Stomach smooth muscle (tissue), 2 donors: ENCODE measurements at regions not wholly inside any gene's neighbourhood (a gene's known extent, or its start where the extent isn't known, plus 50 kb on each side); places are given as distances from the start of the nearest gene placed in this dataset.
"Not testable (repeated sequence)": the region's sequence is repeated elsewhere in the genome, so short reads cannot be mapped to it uniquely, and the experiment has no call there.

Experiments used
- H3K27ac ChIP-seq: one replicate; pipeline ENCODE4 v1.7.0; 2013; ENCODE audit warnings: mild to moderate bottlenecking, low read length, inconsistent platforms
- H3K27me3 ChIP-seq, 2 donors: one replicate each; pipeline ENCODE4 v1.7.0; 2013; ENCODE audit warnings: low read length in 2 of 2; ENCODE audit not compliant: insufficient read depth in 2 of 2, control insufficient read depth in 1 of 2
- H3K36me3 ChIP-seq, 2 donors: one replicate each; pipeline ENCODE4 v1.7.0; 2013; ENCODE audit warnings: low read length in 2 of 2; ENCODE audit not compliant: control insufficient read depth in 2 of 2, insufficient read depth in 2 of 2
- H3K4me1 ChIP-seq: one replicate; pipeline ENCODE4 v1.7.0; 2013; ENCODE audit warnings: low read length; ENCODE audit not compliant: control insufficient read depth, insufficient read depth
- H3K4me3 ChIP-seq, 2 donors: one replicate each; pipeline ENCODE4 v1.7.0; 2013; ENCODE audit warnings: low read length in 2 of 2
- H3K9ac ChIP-seq, 2 donors: one replicate each; pipeline ENCODE4 v1.7.0; 2013; ENCODE audit warnings: low read length in 2 of 2, mild to moderate bottlenecking in 1 of 2
- H3K9me3 ChIP-seq, 2 donors: one replicate each; pipeline ENCODE4 v1.7.0; 2013; ENCODE audit warnings: low read length in 2 of 2; ENCODE audit not compliant: control insufficient read depth in 2 of 2
- donor health status: healthy.
- donor health status: Pancreatic carcinoma.

GRCh38 chr10:84743483-84743882, 415.1 kb downstream of the CCSER2 start:
- Histone ChIP-seq H3K4me3 (no peak overlapping the region), H3K27me3 (no peaks in the 10 kb centered on the region), H3K9me3 (no peaks in the 10 kb centered on the region), H3K9ac (no peak overlapping the region), H3K4me1 (no peaks in the 10 kb centered on the region), H3K27ac (no peak overlapping the region), H3K36me3 (no peaks in the 10 kb centered on the region)

DNA sequence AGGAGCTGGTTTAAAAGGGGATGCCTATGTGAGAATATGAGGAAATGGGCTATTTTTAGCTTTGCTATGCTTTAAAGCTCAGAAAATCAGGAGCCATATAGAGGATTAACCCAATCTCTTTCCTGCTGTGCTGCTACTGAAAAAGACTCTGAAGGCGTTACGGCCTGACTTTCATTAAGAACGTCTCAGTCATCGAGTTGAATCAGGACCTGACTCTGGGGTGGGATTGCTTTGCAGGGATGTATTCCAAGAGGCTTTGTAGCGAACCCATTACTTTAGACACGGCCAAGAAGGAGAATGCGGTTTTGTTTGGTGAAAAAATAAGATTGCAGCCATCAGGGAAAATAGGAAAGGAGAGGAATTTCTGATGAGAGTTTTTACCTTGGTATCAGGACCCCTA, 426.9 kb downstream of the CCSER2 start:
- Histone ChIP-seq H3K9ac (no peak overlapping the region), H3K9me3 (no peaks in the 10 kb centered on the region), H3K4me1 (no peaks in the 10 kb centered on the region), H3K27ac (no peak overlapping the region), H3K36me3 (no peaks in the 10 kb centered on the region), H3K27me3 (no peaks in the 10 kb centered on the region), H3K4me3 (no peak overlapping the region)

GRCh38 chr10:84756653-84757052, 428.3 kb downstream of the CCSER2 start:
- not testable (repeated sequence) for H3K9ac ChIP-seq, H3K4me1 ChIP-seq, H3K27me3 ChIP-seq, H3K4me3 ChIP-seq, H3K36me3 ChIP-seq, H3K27ac ChIP-seq, H3K9me3 ChIP-seq

DNA sequence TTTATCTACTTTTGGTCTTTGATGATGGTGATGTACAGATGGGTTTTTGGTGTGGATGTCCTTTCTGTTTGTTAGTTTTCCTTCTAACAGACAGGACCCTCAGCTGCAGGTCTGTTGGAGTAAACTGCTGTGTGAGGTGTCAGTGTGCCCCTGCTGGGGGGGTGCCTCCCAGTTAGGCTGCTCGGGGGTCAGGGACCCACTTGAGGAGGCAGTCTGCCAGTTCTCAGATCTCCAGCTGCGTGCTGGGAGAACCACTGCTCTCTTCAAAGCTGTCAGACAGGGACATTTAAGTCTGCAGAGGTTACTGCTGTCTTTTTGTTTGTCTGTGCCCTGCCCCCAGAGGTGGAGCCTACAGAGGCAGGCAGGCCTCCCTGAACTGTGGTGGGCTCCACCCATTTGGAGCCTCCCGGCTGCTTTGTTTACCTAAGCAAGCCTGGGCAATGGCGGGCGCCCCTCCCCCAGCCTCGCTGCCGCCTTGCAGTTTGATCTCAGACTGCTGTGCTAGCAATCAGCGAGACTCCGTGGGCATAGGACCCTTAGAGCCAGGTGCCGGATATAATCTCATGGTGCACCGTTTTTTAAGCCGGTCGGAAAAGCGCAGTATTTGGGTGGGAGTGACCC, 433.7 kb downstream of the CCSER2 start:
- H3K4me3 ChIP-seq, H3K9ac ChIP-seq, H3K27ac ChIP-seq, H3K4me1 ChIP-seq, H3K9me3 ChIP-seq, H3K27me3 ChIP-seq, H3K36me3 ChIP-seq: not testable (repeated sequence)

- Histone ChIP-seq H3K27me3 (peaks cover 0 to 2% of the 10 kb centered on the region in 2 donors), H3K4me1 (no peaks in the 10 kb centered on the region), H3K27ac (no peak overlapping the region), H3K9ac (no peak overlapping the region), H3K36me3 (no peaks in the 10 kb centered on the region), H3K4me3 (no peak overlapping the region), H3K9me3 (peaks cover 0 to 2% of the 10 kb centered on the region in 2 donors)
Observed at GRCh38 chr10:84762754-84763394, 434.5 kb downstream of the CCSER2 start.

DNA sequence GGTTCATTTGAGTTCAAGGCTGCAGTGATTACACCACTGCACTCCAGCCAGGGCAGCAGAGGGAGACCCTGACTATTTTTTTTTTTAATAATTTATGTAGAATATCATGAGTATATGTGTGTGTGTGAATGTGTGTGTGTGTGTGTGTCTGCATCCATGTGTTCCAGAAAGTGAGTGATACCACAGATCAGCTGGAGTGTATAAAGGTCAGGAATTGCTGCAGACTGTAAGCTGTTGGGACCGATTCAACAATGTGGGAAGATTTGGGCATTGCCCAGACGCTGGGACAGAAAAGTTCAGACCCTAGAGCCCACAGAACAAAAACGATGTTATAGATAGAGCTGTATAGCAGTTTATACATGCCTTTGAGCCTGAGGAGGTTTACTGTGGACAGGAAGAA, 435.6 kb downstream of the CCSER2 start:
- Histone ChIP-seq H3K36me3 (no peaks in the 10 kb centered on the region), H3K4me3 (no peak overlapping the region), H3K9me3 (peaks cover 0 to 2% of the 10 kb centered on the region in 2 donors), H3K27me3 (peaks cover 0 to 2% of the 10 kb centered on the region in 2 donors), H3K9ac (no peak overlapping the region), H3K4me1 (no peaks in the 10 kb centered on the region), H3K27ac (no peak overlapping the region)

- H3K36me3 ChIP-seq, result no peaks in the 10 kb centered on the region
- peaks cover 0 to 2% of the 10 kb centered on the region in 2 donors for H3K9me3 ChIP-seq
- H3K4me3 ChIP-seq, result no peak overlapping the region
- no peak overlapping the region for H3K9ac ChIP-seq
- H3K27me3 ChIP-seq, result peaks cover 0 to 2% of the 10 kb centered on the region in 2 donors
- H3K4me1 ChIP-seq, result no peaks in the 10 kb centered on the region
- H3K27ac ChIP-seq, result no peak overlapping the region
Observed at GRCh38 chr10:84765086-84765485, 436.7 kb downstream of the CCSER2 start.

- Histone ChIP-seq H3K27me3 (peaks cover 0 to 2% of the 10 kb centered on the region in 2 donors), H3K36me3 (no peaks in the 10 kb centered on the region), H3K4me1 (no peaks in the 10 kb centered on the region), H3K9ac (no peak overlapping the region), H3K9me3 (peaks cover 0 to 2% of the 10 kb centered on the region in 2 donors), H3K27ac (no peak overlapping the region), H3K4me3 (no peak overlapping the region)
Observed at GRCh38 chr10:84765656-84766055, 437.3 kb downstream of the CCSER2 start.

DNA sequence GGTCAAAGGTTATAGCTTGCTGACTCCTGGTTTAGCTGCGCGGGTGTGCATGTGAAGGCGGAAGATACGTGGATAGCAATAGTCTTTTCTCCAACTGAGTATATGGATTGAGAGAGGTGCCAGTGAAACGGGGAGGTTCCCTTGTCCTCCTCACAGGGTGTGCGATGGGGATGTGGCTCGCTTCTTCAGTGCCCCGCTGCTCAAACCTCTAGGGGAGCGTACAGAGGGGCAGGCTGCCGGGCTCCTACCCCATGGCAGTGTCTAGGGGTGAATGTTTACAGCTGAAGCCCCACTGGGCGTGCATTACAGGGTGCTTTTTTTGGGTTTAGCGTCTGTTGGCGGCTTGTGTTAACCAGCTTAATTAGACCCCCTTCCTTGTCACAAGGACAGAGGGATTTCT, 438.5 kb downstream of the CCSER2 start:
- no peak overlapping the region for H3K4me3 ChIP-seq
- no peak overlapping the region for H3K27ac ChIP-seq
- peaks cover 0 to 2% of the 10 kb centered on the region in 2 donors for H3K9me3 ChIP-seq
- H3K36me3 ChIP-seq, result no peaks in the 10 kb centered on the region
- peaks cover 0 to 2% of the 10 kb centered on the region in 2 donors for H3K27me3 ChIP-seq
- H3K4me1 ChIP-seq, result no peaks in the 10 kb centered on the region
- H3K9ac ChIP-seq, result no peak overlapping the region

DNA sequence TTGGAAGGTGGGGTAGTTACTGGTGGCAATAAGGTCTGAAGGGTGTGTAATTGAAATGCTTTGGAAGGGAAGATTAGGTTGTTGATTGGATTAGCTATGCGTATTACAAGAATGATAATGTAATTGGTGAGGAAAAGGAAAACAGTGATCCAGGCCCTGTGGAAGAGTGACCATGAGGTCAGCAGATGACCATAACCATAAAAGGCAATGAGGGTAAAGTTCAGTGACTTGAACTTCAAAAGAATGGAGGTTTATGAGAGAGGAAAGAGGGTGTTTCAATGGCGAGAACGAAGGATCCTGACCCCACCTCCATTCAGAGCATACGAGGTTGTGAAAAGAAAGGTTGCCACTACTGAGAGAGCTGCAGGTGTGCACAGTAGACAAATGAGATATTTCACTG, 439.7 kb downstream of the CCSER2 start:
- H3K36me3 ChIP-seq, result no peaks in the 10 kb centered on the region
- peaks cover 0 to 2% of the 10 kb centered on the region in 2 donors for H3K9me3 ChIP-seq
- H3K27ac ChIP-seq, result no peak overlapping the region
- H3K9ac ChIP-seq, result no peak overlapping the region
- peaks cover 0 to 2% of the 10 kb centered on the region in 2 donors for H3K27me3 ChIP-seq
- no peak overlapping the region for H3K4me3 ChIP-seq
- H3K4me1 ChIP-seq, result no peaks in the 10 kb centered on the region

DNA sequence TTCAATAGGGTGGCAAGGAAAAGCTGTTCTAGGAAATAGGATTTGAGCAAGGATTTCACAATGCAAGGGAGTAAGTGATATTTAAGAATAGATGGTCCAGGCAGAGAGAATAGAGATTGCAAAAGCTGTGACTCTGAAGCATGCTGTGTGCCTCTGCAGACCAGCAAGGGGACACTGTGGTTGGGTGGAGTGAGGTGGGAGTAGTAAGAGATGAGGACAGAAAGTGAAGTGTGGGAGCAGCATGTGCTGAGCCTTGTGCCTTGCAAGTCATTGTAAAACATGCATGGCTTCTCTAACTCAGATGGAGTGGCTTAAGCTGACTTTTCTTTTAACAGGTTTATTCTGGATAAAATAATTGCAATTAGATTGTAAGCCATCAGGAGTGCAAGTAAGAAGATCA, 442.4 kb downstream of the CCSER2 start:
- H3K27me3 ChIP-seq, result no peaks in the 10 kb centered on the region
- no peaks in the 10 kb centered on the region for H3K36me3 ChIP-seq
- H3K4me1 ChIP-seq, result no peaks in the 10 kb centered on the region
- H3K27ac ChIP-seq, result no peak overlapping the region
- no peak overlapping the region for H3K4me3 ChIP-seq
- H3K9ac ChIP-seq, result no peak overlapping the region
- H3K9me3 ChIP-seq, result no peaks in the 10 kb centered on the region
